MV-4-11 (cell line): ENCODE measurements at regions not wholly inside any gene's neighbourhood (a gene's known extent, or its start where the extent isn't known, plus 50 kb on each side); places are given as distances from the start of the nearest gene placed in this dataset.

Experiments used
- DNase-seq: peaks from one replicate; lab custom pipeline; 2025; lab: John Stamatoyannopoulos, UW

GRCh38 chr3:10583798-10584708, 78.7 kb upstream of the ATP2B2 start:
- DNase-seq, result no peak

- no peak for DNase-seq
Observed at GRCh38 chr3:10585945-10586344, 80.6 kb upstream of the ATP2B2 start.

- DNase-seq, result peak; percentile 82
Observed at GRCh38 chr3:10594915-10595314, 89.5 kb upstream of the ATP2B2 start.

GRCh38 chr3:10596746-10597448, 91.5 kb upstream of the ATP2B2 start:
- no peak for DNase-seq

- DNase-seq, result no peak
Observed at GRCh38 chr3:10597733-10598132, 92.3 kb upstream of the ATP2B2 start.

- no peak for DNase-seq
Observed at GRCh38 chr3:10599017-10599416, 93.6 kb upstream of the ATP2B2 start.

DNA sequence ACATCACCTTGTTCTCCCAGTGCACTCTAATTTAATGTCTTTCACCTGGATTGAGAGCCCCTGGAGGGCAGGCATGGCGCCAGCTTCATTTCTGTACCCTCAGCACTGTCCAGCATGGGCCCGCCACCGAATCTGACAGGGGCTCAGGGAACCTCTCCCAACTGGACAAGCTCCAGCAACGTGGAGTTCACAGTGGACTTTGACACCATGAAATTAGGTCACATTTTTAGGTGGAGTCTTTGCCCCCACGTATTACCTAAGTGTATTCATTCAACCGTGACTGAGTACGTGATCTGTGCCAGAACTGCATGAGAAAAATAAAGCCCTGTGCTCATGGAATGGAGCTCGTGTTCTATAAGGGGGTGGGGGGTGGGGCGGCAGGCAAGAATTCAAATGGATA, 94.1 kb upstream of the ATP2B2 start:
- no peak for DNase-seq

DNA sequence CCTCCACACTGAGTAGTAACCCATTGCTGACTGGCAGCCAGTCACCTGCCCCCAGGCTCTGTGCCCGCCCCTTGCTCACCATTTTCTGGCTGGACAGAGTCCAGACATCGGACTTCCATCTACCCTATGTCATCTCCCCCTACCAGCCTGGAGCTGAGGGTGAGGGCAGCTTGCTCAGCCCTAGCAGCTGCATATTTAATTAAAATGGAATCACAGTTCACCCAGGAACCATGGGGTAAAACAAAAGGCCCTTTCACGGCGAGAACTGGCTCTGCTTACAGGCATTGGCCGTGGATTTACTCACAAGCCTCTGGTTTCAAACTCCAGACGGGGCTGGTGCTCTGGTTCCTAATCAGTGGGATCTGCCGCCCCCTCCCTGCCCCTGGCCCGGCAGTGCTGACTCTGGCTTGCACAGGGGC, 94.9 kb upstream of the ATP2B2 start:
- DNase-seq, result no peak

DNA sequence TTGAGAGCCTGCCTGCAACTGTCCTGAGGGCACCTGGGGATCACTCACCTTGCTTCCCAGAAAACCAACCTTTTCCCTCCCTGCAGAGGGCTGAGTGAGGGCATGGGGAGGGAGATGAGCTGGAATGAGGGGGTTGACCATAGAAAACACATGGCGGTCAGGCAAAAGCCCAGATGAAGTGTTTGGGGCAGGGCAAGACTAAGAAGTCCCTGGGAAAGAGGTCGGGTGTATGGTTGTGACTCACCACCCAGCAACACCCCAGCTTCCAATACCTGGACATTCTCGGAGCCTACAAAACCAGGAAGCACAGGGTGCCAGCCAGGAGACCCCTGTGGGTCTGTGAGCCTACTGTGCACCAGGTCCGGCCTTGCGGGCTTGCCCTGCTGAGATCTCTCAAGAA, 95.3 kb upstream of the ATP2B2 start:
- DNase-seq, result no peak

DNA sequence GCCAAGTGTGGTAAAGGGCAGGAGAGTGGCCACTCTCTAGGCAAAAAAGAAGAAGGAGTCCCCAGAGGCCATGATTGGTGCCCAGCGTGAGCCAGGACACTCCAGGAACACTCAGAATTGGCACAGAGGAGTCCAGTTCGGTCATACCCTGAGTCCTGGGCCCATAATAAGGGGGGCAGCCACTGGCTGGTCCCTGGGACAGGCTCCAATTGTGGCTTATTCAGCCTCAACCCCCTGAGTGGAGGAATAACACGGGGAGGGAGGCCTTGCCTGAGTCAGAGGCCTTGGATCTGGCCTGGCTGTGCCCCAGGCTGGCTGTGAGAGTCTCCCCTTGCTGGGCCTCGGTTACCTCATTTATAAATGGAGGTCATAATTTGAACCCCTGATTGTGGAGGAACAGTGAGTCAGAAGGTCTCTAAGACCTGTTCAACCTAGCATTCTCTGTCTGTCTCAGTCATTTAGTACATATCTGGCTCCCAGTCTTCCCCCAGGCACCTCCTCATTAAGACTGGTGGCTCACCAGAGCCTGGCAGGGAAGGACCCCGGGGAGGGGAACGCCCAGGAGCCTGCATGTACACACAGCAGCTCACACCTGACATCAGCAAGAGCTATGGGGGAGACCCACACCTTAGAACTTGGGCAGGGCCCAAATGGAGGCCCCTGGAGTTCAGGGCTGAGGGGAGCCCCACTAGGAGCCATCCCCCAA, 95.9 kb upstream of the ATP2B2 start:
- DNase-seq, result no peak

DNA sequence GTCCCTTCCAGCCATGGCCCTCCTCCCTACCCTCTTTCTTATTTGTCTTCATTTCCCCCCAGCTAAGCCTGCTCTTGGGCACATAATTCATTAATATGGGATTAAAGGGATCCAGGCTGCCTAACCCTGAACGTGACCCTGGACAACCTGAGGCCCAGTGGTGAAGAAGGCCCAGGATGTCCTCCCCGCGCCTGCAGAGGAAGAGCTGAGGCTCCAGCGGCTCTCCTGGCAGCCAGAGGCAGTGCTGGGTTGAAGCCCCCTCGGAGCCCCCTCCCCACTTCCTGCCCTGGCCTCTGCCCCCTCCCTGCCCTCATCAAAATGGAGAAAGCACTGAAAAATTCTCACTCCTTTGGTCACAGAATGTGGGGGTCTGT, 96.5 kb upstream of the ATP2B2 start:
- no peak for DNase-seq

GRCh38 chr3:10602271-10602670, 96.9 kb upstream of the ATP2B2 start:
- no peak for DNase-seq

- DNase-seq, result no peak
Observed at GRCh38 chr3:10602769-10603768, 97.7 kb upstream of the ATP2B2 start.

DNA sequence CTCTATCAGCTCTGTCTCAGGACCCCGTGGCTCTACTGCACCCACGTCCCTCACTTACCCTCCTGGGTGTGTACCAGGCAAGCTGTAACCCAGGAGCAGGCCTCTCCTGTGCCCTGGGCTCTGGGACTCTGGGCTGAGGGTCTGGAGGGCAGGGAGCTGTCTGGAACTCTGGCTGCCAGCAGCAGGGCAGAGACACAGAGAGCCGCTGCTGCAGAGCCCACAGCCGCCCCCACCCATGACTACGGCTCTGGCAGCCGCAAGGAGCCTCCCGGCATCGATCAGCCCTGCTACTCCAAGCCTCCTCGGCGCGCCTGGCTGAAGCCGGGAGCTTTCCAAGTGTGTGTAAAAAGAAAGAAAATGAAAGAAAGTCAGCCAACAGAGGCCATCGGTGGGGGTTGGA, 103.7 kb upstream of the ATP2B2 start:
- DNase-seq, result no peak

DNA sequence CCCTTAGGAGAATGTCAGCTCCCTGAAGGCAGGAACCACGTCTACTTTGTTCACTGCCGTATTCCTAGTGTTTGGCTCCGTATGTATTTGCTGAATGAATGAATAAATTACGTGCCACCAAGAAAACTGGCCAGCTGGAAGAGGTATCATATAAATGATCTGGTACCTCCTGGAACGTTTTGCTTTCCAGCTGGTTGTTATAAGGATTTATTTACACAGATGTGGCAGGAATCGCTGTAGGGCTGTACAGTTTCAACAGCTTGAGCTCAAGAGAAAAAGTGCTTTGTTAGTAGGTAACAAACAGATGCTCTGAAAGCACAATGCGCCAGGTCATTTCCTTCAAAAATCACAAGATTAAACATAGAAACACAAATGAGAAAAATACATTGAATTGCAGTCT, 108.8 kb upstream of the ATP2B2 start:
- DNase-seq, result no peak

DNA sequence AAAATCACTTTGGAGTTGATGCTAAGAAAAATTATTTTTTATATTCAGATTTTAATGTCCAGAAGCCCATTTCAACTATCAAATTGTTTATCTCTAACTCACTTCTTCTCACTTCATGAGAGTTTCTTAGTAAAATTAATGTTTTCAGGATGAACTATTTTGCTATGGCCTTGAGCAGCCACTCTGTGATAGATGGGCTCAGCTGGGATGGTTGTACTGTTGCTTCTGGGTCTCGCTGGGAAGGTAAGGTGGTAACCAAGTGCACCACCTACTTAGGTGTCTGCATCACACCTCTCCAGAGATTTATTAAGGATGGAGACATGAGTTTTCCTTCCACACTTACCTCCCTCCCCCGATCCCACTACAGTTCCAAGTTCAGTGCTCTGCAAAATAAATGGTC, 110.3 kb upstream of the ATP2B2 start:
- no peak for DNase-seq

DNA sequence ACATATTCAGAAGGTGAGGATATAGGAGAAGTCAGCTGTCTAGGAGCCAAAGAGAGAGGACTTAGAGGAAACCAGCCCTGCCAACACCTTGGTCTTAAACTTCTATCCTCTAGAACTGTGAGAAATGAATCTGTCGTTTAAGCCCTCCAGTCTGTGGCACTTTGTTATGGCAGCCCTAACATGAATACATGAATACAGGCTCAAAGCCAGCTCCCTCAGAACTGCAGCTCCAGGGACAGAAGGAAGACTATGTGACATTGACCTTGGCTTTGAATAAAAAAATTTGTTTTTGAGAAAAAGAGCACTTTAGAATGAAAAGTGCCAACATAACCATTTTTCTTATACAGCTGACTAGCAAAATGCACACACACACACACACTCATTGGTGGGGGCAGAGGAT, 110.9 kb upstream of the ATP2B2 start:
- DNase-seq, result no peak

DNA sequence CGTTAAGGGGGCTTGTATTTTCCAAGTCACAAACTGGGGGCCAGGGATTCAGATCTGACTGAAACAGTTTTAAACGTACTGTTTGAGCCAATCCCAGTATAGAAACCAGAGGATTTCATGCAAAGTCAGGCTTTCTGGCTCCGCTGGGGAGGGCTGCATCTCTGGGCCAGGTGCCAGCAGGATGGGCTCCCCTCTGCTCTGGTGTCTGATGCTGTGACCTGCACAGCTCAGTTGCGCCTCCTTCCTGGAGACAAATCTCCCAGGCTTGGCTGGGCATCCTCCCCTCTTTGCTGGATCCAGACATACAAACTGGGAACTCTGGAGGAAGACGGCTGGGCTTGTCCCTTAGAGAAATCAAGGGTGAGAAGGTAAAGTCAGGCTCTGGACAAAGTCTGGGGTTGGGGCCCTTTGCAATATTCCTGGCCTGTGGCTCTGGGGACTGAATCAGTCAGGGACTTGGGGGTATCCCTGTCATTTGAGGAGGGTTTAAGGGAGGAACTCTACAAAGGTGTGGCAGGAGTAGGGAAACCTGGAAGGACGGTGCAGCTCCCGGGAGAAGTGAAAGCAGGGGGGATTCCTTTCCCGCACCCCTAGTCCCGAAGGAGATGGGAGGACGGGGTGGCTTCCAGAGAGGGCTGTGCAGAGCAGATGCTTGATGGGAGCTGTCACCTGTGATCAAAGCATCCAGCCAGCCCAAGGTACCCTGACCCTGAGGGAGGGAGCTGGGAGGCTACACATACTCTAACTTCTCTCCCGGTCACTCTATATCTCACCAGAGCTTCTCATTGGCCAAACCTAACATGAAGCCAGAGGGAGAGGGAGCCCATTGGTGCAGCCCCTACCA, 114.8 kb upstream of the ATP2B2 start:
- no peak for DNase-seq

- DNase-seq, result no peak
Observed at GRCh38 chr3:10620833-10621082, 115.4 kb upstream of the ATP2B2 start.

DNA sequence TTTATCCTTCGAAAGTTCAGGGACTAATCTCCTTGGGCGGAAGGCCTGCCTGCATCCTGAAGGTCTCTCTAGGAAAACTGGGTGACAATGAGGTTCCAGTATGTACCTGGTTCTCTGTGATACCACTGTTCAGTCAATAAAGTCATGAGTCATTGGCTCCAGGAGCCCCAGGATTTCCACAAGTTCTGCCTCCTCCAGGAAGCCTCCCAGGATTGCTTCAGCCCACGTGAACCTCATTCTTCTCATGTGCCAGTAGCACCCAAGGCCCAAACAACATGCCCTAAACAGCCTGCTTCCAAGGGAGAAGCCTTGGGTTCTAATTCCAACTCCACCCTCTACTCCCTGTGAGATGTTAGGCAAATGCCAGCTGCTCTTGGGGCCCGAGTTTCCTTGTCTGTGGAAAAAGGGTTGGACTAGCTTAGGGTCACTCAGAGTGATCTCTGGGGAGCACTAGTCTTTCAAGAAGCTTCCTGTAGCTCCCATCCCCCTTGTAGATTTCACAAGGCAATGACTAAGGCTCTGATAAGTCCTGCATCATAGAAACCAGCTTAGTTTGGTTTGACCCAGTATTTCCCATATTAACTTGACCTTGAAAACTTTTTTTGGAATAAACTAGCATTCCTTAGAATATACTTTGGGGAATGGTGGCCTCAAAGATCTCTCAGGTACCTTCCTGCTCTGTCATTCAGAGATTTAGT, 118.3 kb upstream of the ATP2B2 start:
- DNase-seq, result no peak
